SK-N-SH (cell line): ENCODE measurements at regions not wholly inside any gene's neighbourhood (a gene's known extent, or its start where the extent isn't known, plus 50 kb on each side); places are given as distances from the start of the nearest gene placed in this dataset.

Experiments used
- CTCF ChIA-PET: fragments of 300-600, 350-600 bp; formaldehyde crosslinking; extraction: SDS; loops from one replicate; lab custom pipeline; 2021; lab: Yijun Ruan, JAX
- POLR2A ChIA-PET: fragments of 350-600 bp; sonication (Branson Sonifier 250); formaldehyde crosslinking; extraction: SDS; loops from one replicate; lab custom pipeline; 2020; ENCODE audit warnings: antibody characterized with exemption, inconsistent platforms; lab: Yijun Ruan, JAX
- DNase-seq: peaks from one replicate; pipeline ENCODE4 v3.0.0; 2012
- H2AFZ ChIP-seq: fragments of 200-600 bp; sonication (generic); 2 replicates; pipeline ENCODE4 v1.8.1; 2016; ENCODE audit warnings: antibody characterized with exemption, mild to moderate bottlenecking, low read depth
- H3F3A ChIP-seq: fragments of 200-600 bp; sonication (generic); replicated peaks from 2 replicates; pipeline ENCODE3; 2016; ENCODE audit warnings: antibody characterized with exemption, mild to moderate bottlenecking; ENCODE audit not compliant: insufficient read depth
- H3K27ac ChIP-seq, 2 experiments: fragments of 200-500 bp in 1 of 2; fragments of 200-600 bp in 1 of 2; sonication (Bioruptor generic) in 1 of 2; sonication (generic), shearing (Covaris generic) in 1 of 2; 2 replicates each; pipeline versions ENCODE4 v1.5.1 to v1.6.1; 2014 to 2016; ENCODE audit warnings: low read depth in 2 of 2, inconsistent platforms in 1 of 2, low read length in 1 of 2, mild to moderate bottlenecking in 1 of 2, mixed read lengths in 1 of 2
- H3K27me3 ChIP-seq: fragments of 200-600 bp; sonication (generic), shearing (Covaris generic); 2 replicates; pipeline ENCODE4 v1.6.1; 2016; ENCODE audit warnings: mixed run types; ENCODE audit not compliant: insufficient read depth
- H3K36me3 ChIP-seq, 2 experiments: fragments of 200-500 bp in 1 of 2; fragments of 200-600 bp in 1 of 2; sonication (Bioruptor generic) in 1 of 2; sonication (generic) in 1 of 2; replicated peaks in 1 of 2; 2 replicates each; pipeline versions ENCODE3 to v1.5.1; 2014 to 2016; ENCODE audit warnings: low read length in 1 of 2, mild to moderate bottlenecking in 1 of 2; ENCODE audit not compliant: insufficient read depth in 2 of 2, control insufficient read depth in 1 of 2
- H3K4me1 ChIP-seq, 2 experiments: fragments of 200-500 bp in 1 of 2; fragments of 200-600 bp in 1 of 2; sonication (Bioruptor generic) in 1 of 2; sonication (generic), shearing (Covaris generic) in 1 of 2; 2 replicates each; pipeline versions ENCODE4 v1.5.1 to v1.6.1; 2014 to 2016; ENCODE audit warnings: low read depth in 1 of 2, low read length in 1 of 2, mixed run types in 1 of 2; ENCODE audit not compliant: insufficient read depth in 2 of 2, control insufficient read depth in 1 of 2
- H3K4me2 ChIP-seq: fragments of 200-600 bp; sonication (generic), shearing (Covaris generic); 2 replicates; pipeline ENCODE4 v1.6.1; 2017; ENCODE audit warnings: mixed run types
- H3K4me3 ChIP-seq, 2 experiments: fragments of 200-500 bp in 1 of 2; fragments of 200-600 bp in 1 of 2; sonication (Bioruptor generic) in 1 of 2; sonication (generic), shearing (Covaris generic) in 1 of 2; 2 replicates each; pipeline versions ENCODE4 v1.5.1 to v1.8.1; 2014 to 2016; ENCODE audit warnings: low read depth in 2 of 2, inconsistent platforms in 1 of 2, low read length in 1 of 2, mild to moderate bottlenecking in 1 of 2, mixed read lengths in 1 of 2, moderate library complexity in 1 of 2
- H3K79me2 ChIP-seq: fragments of 200-600 bp; sonication (generic); 2 replicates; pipeline ENCODE4 v1.8.1; 2017; ENCODE audit warnings: mild to moderate bottlenecking; ENCODE audit not compliant: insufficient read depth
- H3K9ac ChIP-seq: fragments of 200-600 bp; sonication (generic); 2 replicates; pipeline ENCODE4 v1.6.1; 2017; ENCODE audit warnings: mixed run types
- H3K9me2 ChIP-seq: fragments of 200-600 bp; sonication (generic); 2 replicates; pipeline ENCODE4 v1.6.1; 2017; ENCODE audit warnings: mixed run types
- H3K9me3 ChIP-seq: fragments of 200-600 bp; sonication (generic); 2 replicates; pipeline ENCODE4 v1.6.1; 2017; ENCODE audit warnings: mixed run types, mild to moderate bottlenecking, moderate library complexity
- H4K20me1 ChIP-seq: fragments of 200-600 bp; sonication (generic); 2 replicates; pipeline ENCODE4 v1.6.1; 2017; ENCODE audit warnings: mild to moderate bottlenecking, mixed run types; ENCODE audit not compliant: insufficient read depth
- ELF1 ChIP-seq: IDR thresholded peaks from 2 replicates; pipeline ENCODE4 v1.4.0; 2012
- EP300 ChIP-seq, 2 experiments: IDR thresholded peaks; 2 replicates each; pipeline versions ENCODE4 v1.4.0 to v1.6.1; 2012; ENCODE audit warnings: borderline replicate concordance in 1 of 2, low read depth in 1 of 2, low read length in 1 of 2
- EZH2phosphoT487 ChIP-seq: fragments of 200-600 bp; sonication (generic); IDR thresholded peaks from 2 replicates; pipeline ENCODE4 v1.6.1; 2017; ENCODE audit warnings: low read depth, mixed run types, mild to moderate bottlenecking, antibody characterized with exemption, moderate library complexity, borderline replicate concordance
- FOSL2 ChIP-seq: IDR thresholded peaks from 2 replicates; pipeline ENCODE4 v1.4.0; 2012; ENCODE audit warnings: low read depth, mild to moderate bottlenecking, moderate library complexity, borderline replicate concordance
- FOXJ3 ChIP-seq: sonication (generic); formaldehyde crosslinking; IDR thresholded peaks from 2 replicates; pipeline ENCODE4 v1.5.1; 2020; ENCODE audit warnings: mild to moderate bottlenecking, missing genetic modification reagents
- GABPA ChIP-seq: IDR thresholded peaks from 2 replicates; pipeline ENCODE4 v1.4.0; 2012; ENCODE audit warnings: low read depth, mild to moderate bottlenecking
- GATA2 ChIP-seq: sonication (generic); formaldehyde crosslinking; IDR thresholded peaks from 2 replicates; pipeline ENCODE4 v1.5.0; 2020; ENCODE audit warnings: mild to moderate bottlenecking, missing genetic modification reagents
- JUND ChIP-seq: IDR thresholded peaks from 2 replicates; pipeline ENCODE4 v1.4.0; 2012
- MXI1 ChIP-seq: IDR thresholded peaks from 2 replicates; pipeline ENCODE4 v1.6.1; 2012; ENCODE audit warnings: mild to moderate bottlenecking, low read depth, low read length, improper control_type of control experiment
- NRF1 ChIP-seq: IDR thresholded peaks from 2 replicates; pipeline ENCODE4 v1.6.1; 2012; ENCODE audit warnings: low read depth, mild to moderate bottlenecking, low read length
- SIN3A ChIP-seq: IDR thresholded peaks from 2 replicates; pipeline ENCODE4 v1.6.1; 2012; ENCODE audit warnings: low read depth, mild to moderate bottlenecking, low read length, moderate library complexity, borderline replicate concordance
- TCF12 ChIP-seq: IDR thresholded peaks from 2 replicates; pipeline ENCODE4 v1.4.0; 2012
- YY1 ChIP-seq: IDR thresholded peaks from 2 replicates; pipeline ENCODE4 v1.4.0; 2012; ENCODE audit warnings: low read depth, mild to moderate bottlenecking
- WGBS: methylation state at CpG from one replicate; pipeline ENCODE4 v1.1.6; 2017; ENCODE audit warnings: low lambda C conversion rate; 5-methylcytosine and 5-hydroxymethylcytosine counted together
- TF ChIP-seq, protein P1 (sequence below): fragments of 150-350 bp; IDR thresholded peaks from 2 replicates; pipeline ENCODE4 v1.6.1; 2016; ENCODE audit warnings: mild to moderate bottlenecking, low read depth, low read length
- TF ChIP-seq, protein P2 (sequence below): IDR thresholded peaks from 2 replicates; pipeline ENCODE4; 2012
- TF ChIP-seq, protein P3 (sequence below): fragments of 150-350 bp; IDR thresholded peaks from 2 replicates; pipeline ENCODE4 v1.6.1; 2017; ENCODE audit warnings: antibody characterized with exemption, low read length, low read depth, borderline replicate concordance

DNA sequence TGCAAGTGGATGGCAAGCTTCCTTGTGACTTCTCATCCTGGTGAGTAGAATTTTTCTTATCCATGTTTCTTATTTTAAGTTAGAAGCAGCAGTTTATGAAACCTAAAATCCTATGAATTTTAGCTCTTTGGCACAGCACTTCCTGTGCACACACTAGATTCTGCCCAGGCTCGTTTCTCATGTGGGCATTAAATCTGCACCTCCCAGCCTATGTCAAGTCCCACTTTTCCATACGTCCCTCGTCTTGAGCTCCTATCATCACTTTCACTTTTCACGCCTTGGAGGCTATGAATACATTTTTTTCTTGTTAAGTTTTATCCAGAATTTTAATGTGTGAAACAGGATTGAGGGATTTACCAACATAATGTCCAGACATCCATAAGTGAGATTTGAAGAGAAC lies 142.1 kb downstream of the MRPS6 start:
- CTCF ChIA-PET = interaction anchor here (2.0 kb wide), 1 partner anchor 132 kb away, joined by 5 read pairs; no protein-coding TSS in a partner anchor
- Histone ChIP-seq H3K36me3 (no peaks in the 10 kb centered on the region), H3K79me2 (no peaks in the 10 kb centered on the region)

DNA sequence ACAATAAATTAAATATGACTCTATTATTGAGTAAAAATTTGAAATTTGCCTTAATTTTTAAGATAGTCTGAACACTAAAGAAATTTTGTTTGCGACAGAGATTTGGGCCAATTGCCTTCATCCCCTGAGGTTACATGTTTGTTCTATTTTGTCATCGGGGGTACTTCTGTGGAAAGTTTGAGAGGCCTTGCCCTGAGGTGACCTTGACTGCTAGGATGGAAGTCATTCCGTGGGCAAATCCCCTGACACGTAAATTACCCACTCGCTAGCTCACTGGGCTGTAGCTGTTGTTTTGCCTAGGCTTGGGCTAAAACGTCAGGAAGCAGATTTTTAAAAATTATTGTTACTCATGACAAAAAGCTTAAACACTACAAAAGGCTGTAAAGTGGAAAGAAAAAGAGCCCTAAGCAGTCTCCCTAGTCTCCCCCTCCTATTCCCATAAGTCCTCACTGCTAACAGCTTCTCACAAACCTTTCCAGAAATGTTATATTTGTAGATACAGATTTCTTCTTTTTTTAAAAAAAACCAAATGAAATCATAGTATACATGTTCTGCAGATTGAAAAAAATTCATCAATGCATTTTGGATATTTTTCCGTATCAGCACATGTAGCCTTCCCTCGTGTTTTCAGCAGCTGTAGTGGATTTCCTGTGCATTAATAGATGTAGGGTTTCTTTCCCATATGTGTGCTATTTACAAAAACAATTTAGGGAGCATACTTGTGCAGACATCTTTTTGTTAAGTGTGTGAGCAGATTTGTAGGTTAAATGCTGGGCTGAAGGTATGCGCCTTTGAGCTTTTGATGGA lies 142.7 kb downstream of the MRPS6 start:
- Histone ChIP-seq H3K9ac (no peak overlapping the region), H3K4me3 (no peak overlapping the region), H3K9me3 (no peaks in the 10 kb centered on the region), H3K4me2 (no peak overlapping the region), H4K20me1 (no peaks in the 10 kb centered on the region), H3K36me3 (no peaks in the 10 kb centered on the region), H3K9me2 (no peaks in the 10 kb centered on the region), H3K4me1 (peaks cover 0 to 3% of the 10 kb centered on the region in 2 experiments; a peak in 1 of 4 replicates), H3K79me2 (no peaks in the 10 kb centered on the region), H3K27ac (no peak overlapping the region), H3K27me3 (no peaks in the 10 kb centered on the region), H2AFZ (no peak overlapping the region), H3F3A (no peaks in the 10 kb centered on the region)
- POLR2A ChIA-PET = no interaction called here
- CTCF ChIA-PET = interaction anchor here (1.5 to 2.0 kb wide), 2 partner anchors 24 to 132 kb away, joined by 4 to 5 read pairs; no protein-coding TSS in a partner anchor
- no peak for TF ChIP-seq JUND
- TF ChIP-seq ELF1 = no peak
- TF ChIP-seq FOSL2 = no peak
- no peak for TF ChIP-seq GABPA
- TF ChIP-seq, protein P1, sequence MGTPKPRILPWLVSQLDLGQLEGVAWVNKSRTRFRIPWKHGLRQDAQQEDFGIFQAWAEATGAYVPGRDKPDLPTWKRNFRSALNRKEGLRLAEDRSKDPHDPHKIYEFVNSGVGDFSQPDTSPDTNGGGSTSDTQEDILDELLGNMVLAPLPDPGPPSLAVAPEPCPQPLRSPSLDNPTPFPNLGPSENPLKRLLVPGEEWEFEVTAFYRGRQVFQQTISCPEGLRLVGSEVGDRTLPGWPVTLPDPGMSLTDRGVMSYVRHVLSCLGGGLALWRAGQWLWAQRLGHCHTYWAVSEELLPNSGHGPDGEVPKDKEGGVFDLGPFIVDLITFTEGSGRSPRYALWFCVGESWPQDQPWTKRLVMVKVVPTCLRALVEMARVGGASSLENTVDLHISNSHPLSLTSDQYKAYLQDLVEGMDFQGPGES = no peak
- no peak for TF ChIP-seq MXI1
- TF ChIP-seq GATA2 (CRISPR knock-in tag) = no peak
- TF ChIP-seq SIN3A = no peak
- TF ChIP-seq, protein P2, sequence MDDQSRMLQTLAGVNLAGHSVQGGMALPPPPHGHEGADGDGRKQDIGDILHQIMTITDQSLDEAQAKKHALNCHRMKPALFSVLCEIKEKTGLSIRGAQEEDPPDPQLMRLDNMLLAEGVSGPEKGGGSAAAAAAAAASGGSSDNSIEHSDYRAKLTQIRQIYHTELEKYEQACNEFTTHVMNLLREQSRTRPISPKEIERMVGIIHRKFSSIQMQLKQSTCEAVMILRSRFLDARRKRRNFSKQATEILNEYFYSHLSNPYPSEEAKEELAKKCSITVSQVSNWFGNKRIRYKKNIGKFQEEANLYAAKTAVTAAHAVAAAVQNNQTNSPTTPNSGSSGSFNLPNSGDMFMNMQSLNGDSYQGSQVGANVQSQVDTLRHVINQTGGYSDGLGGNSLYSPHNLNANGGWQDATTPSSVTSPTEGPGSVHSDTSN = no peak
- no peak for TF ChIP-seq YY1
- TF ChIP-seq FOXJ3 (CRISPR knock-in tag) = no peak
- 57% methylated on average over 9 of the region's 9 CpGs for WGBS
- DNase-seq = no peak

More for the DNA sequence above, 142.1 kb downstream of the MRPS6 start:
- TF ChIP-seq NRF1 = no peak
- no peak for TF ChIP-seq GATA2 (CRISPR knock-in tag)
- TF ChIP-seq EZH2phosphoT487 = no peak
- TF ChIP-seq TCF12 = no peak
- TF ChIP-seq, protein P3, sequence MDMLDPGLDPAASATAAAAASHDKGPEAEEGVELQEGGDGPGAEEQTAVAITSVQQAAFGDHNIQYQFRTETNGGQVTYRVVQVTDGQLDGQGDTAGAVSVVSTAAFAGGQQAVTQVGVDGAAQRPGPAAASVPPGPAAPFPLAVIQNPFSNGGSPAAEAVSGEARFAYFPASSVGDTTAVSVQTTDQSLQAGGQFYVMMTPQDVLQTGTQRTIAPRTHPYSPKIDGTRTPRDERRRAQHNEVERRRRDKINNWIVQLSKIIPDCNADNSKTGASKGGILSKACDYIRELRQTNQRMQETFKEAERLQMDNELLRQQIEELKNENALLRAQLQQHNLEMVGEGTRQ = no peak
- no peak for TF ChIP-seq EP300 (IDR thresholded peaks at IDR 0.05; ENCODE audit: borderline replicate concordance in 1 of 2, low read depth in 1 of 2, low read length in 1 of 2)
- Histone ChIP-seq H3K4me1 (peaks cover 0 to 3% of the 10 kb centered on the region in 2 experiments; a peak in 1 of 4 replicates), H2AFZ (no peak overlapping the region), H3F3A (no peaks in the 10 kb centered on the region), H3K9ac (no peak overlapping the region), H3K27ac (no peak overlapping the region), H3K27me3 (no peaks in the 10 kb centered on the region), H3K4me2 (no peak overlapping the region), H3K9me3 (no peaks in the 10 kb centered on the region), H3K9me2 (no peaks in the 10 kb centered on the region), H4K20me1 (no peaks in the 10 kb centered on the region), H3K4me3 (no peak overlapping the region)
- DNase-seq = no peak
- POLR2A ChIA-PET = no interaction called here
- 82% methylated on average over 4 of the region's 4 CpGs for WGBS
